ENCODE measurements at regions not wholly inside any gene's neighbourhood (a gene's known extent, or its start where the extent isn't known, plus 50 kb on each side); places are given as distances from the start of the nearest gene placed in this dataset.

GRCh38 chr10:106226142-106226541, 938.4 kb downstream of the SORCS1 start:
- TF ChIP-seq CTCF (IDR thresholded peaks at IDR 0.05; ENCODE audit: low read depth, low read length) = no peak
- DNase-seq = no peak
- Histone ChIP-seq H3K36me3 (no peaks in the 10 kb centered on the region), H3K9me3 (no peaks in the 10 kb centered on the region), H3K4me3 (ENCODE audit: low read depth, low read length) (no peak overlapping the region), H3K4me1 (no peaks in the 10 kb centered on the region), H3K27me3 (no peaks in the 10 kb centered on the region)

GRCh38 chr10:106224676-106225075, 939.8 kb downstream of the SORCS1 start:
- Histone ChIP-seq H3K4me1 (no peaks in the 10 kb centered on the region), H3K36me3 (no peaks in the 10 kb centered on the region), H3K9me3 (no peaks in the 10 kb centered on the region), H3K4me3 (ENCODE audit: low read depth, low read length) (no peak overlapping the region), H3K27me3 (no peaks in the 10 kb centered on the region)
- TF ChIP-seq CTCF (IDR thresholded peaks at IDR 0.05; ENCODE audit: low read depth, low read length) = no peak
- DNase-seq = no peak

- Histone ChIP-seq H3K4me1 (no peaks in the 10 kb centered on the region), H3K9me3 (no peaks in the 10 kb centered on the region), H3K4me3 (ENCODE audit: low read depth, low read length) (no peak overlapping the region), H3K36me3 (no peaks in the 10 kb centered on the region), H3K27me3 (no peaks in the 10 kb centered on the region)
- DNase-seq = no peak
- TF ChIP-seq CTCF (IDR thresholded peaks at IDR 0.05; ENCODE audit: low read depth, low read length) = no peak
Measured at GRCh38 chr10:106217627-106218026, 946.9 kb downstream of the SORCS1 start.

GRCh38 chr10:106216085-106216484, 948.4 kb downstream of the SORCS1 start:
- H3K4me1 ChIP-seq = no peaks in the 10 kb centered on the region
- H3K36me3 ChIP-seq = no peaks in the 10 kb centered on the region
- DNase-seq = no peak
- TF ChIP-seq CTCF (IDR thresholded peaks at IDR 0.05; ENCODE audit: low read depth, low read length) = no peak
- no peaks in the 10 kb centered on the region for H3K27me3 ChIP-seq
- no peaks in the 10 kb centered on the region for H3K9me3 ChIP-seq
- H3K4me3 ChIP-seq (ENCODE audit: low read depth, low read length) = no peak overlapping the region

GRCh38 chr10:106214243-106214642, 950.3 kb downstream of the SORCS1 start:
- Histone ChIP-seq H3K9me3 (no peaks in the 10 kb centered on the region), H3K27me3 (no peaks in the 10 kb centered on the region), H3K36me3 (no peaks in the 10 kb centered on the region), H3K4me1 (no peaks in the 10 kb centered on the region), H3K4me3 (ENCODE audit: low read depth, low read length) (no peak overlapping the region)
- TF ChIP-seq CTCF (IDR thresholded peaks at IDR 0.05; ENCODE audit: low read depth, low read length) = no peak
- DNase-seq = no peak

GRCh38 chr10:106213493-106213892, 951.0 kb downstream of the SORCS1 start:
- Histone ChIP-seq H3K4me1 (no peaks in the 10 kb centered on the region), H3K36me3 (no peaks in the 10 kb centered on the region), H3K9me3 (no peaks in the 10 kb centered on the region), H3K27me3 (no peaks in the 10 kb centered on the region), H3K4me3 (ENCODE audit: low read depth, low read length) (no peak overlapping the region)
- no peak for TF ChIP-seq CTCF (IDR thresholded peaks at IDR 0.05; ENCODE audit: low read depth, low read length)
- no peak for DNase-seq

Data from BE2C (cell line).